ENCODE measurements at regions not wholly inside any gene's neighbourhood (a gene's known extent, or its start where the extent isn't known, plus 50 kb on each side); places are given as distances from the start of the nearest gene placed in this dataset.
"Not testable (repeated sequence)": the region's sequence is repeated elsewhere in the genome, so short reads cannot be mapped to it uniquely, and the experiment has no call there.

DNA sequence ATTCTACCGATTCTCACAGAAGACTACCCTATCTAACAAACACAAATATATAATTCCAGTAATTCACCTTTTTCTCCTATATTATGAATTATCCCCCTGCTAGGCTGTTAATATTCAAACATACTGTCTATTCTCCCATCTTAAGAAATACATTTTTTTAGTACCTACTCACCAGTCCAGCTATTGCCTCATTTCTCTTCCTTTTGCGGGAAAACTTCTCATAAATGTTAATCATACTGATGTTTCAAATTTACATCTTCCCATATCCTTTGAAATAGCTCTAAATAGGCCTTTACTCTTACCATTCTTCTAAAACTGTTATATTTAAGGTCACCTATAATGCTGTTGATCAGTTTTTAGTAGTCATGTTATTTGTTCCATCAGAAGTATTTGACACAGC is 759.1 kb upstream of the SLIT2 start:
- ATAC-seq = no peak
- intact Hi-C loops (cut with DNase I) = no loop called here
- Histone ChIP-seq H3K9me3 (no peaks in the 10 kb centered on the region), H3K4me1 (no peaks in the 10 kb centered on the region), H3K4me3 (no peak overlapping the region), H3K27me3 (ENCODE audit: low read depth) (no peaks in the 10 kb centered on the region), H3K27ac (no peak overlapping the region), H3K36me3 (no peaks in the 10 kb centered on the region)
- no peak for DNase-seq
- TF ChIP-seq, protein P1, sequence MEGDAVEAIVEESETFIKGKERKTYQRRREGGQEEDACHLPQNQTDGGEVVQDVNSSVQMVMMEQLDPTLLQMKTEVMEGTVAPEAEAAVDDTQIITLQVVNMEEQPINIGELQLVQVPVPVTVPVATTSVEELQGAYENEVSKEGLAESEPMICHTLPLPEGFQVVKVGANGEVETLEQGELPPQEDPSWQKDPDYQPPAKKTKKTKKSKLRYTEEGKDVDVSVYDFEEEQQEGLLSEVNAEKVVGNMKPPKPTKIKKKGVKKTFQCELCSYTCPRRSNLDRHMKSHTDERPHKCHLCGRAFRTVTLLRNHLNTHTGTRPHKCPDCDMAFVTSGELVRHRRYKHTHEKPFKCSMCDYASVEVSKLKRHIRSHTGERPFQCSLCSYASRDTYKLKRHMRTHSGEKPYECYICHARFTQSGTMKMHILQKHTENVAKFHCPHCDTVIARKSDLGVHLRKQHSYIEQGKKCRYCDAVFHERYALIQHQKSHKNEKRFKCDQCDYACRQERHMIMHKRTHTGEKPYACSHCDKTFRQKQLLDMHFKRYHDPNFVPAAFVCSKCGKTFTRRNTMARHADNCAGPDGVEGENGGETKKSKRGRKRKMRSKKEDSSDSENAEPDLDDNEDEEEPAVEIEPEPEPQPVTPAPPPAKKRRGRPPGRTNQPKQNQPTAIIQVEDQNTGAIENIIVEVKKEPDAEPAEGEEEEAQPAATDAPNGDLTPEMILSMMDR (IDR thresholded peaks at IDR 0.05) = no peak

DNA sequence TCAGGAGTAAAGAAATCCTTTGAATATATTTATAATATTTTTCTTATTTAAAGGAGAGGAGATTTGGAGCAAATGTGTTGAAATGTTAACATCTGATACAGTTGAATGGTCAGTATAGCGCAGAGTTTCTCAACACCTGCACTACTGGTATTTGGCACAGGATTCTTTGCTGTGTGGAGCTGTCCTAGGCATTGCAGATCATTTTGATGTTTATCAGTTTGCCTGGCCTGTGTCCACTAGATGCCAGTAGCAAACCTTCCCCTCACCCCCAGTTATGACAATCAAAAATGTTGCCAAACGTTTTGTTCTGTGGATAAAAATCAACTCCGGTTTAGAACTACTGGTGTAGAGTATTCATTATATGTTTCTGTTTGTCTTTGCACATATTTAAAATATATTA is 765.3 kb upstream of the SLIT2 start:
- no peak overlapping the region for H3K4me3 ChIP-seq
- intact Hi-C loops (cut with DNase I) = no loop called here
- TF ChIP-seq, protein P1 (IDR thresholded peaks at IDR 0.05) = no peak
- H3K9me3 ChIP-seq = no peaks in the 10 kb centered on the region
- no peaks in the 10 kb centered on the region for H3K27me3 ChIP-seq (ENCODE audit: low read depth)
- no peaks in the 10 kb centered on the region for H3K36me3 ChIP-seq
- no peak overlapping the region for H3K27ac ChIP-seq
- ATAC-seq (no peak), DNase-seq (no peak)
- no peaks in the 10 kb centered on the region for H3K4me1 ChIP-seq

DNA sequence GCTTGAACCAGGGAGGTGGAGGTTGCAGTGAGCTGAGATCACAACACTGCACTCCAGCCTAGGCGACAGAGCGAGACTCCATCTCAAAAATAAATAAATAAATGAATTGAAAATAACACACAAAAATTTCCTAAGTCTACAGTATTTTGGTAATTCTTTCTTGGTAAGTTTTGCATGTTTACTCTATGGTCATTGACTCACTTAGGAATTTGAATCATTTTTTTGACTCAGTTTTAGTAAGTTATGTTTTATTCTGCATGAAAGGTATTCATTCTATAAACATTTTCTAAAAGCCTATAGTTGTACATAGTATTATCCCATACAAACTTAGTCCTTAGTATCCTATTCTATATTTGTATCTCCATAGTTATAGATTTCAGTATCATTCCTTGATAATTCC is 772.9 kb upstream of the SLIT2 start:
- Histone ChIP-seq H3K9me3 (no peaks in the 10 kb centered on the region), H3K4me1 (no peaks in the 10 kb centered on the region), H3K36me3 (no peaks in the 10 kb centered on the region), H3K27me3 (ENCODE audit: low read depth) (no peaks in the 10 kb centered on the region), H3K4me3 (no peak overlapping the region), H3K27ac (no peak overlapping the region)
- intact Hi-C loops (cut with DNase I) = no loop called here
- ATAC-seq = no peak
- DNase-seq = no peak
- TF ChIP-seq, protein P1 (IDR thresholded peaks at IDR 0.05) = no peak

DNA sequence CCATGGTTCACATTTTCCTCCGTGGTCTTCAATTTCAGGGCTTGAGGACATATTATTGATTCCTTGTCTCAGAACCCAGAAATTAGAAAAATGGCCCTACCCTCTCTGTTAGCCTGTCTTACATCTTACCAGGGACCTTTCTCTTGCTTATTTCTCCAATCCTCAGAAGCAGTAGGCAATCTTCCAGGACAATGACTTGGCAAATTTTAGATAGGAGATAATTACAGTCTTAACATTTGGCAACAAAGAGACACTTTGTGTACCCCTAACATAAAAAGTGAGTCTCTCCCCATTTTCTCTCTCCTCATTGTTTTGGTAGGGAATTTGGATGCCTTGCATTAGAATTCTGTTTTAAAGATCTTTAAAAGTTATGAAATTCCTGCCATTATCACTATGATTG is 778.1 kb upstream of the SLIT2 start:
- Histone ChIP-seq H3K9me3 (no peaks in the 10 kb centered on the region), H3K27me3 (ENCODE audit: low read depth) (no peaks in the 10 kb centered on the region), H3K36me3 (no peaks in the 10 kb centered on the region), H3K4me3 (no peak overlapping the region), H3K27ac (no peak overlapping the region), H3K4me1 (no peaks in the 10 kb centered on the region)
- DNase-seq (no peak), ATAC-seq (no peak)
- intact Hi-C loops (cut with DNase I) = no loop called here
- TF ChIP-seq, protein P1 (IDR thresholded peaks at IDR 0.05) = no peak

DNA sequence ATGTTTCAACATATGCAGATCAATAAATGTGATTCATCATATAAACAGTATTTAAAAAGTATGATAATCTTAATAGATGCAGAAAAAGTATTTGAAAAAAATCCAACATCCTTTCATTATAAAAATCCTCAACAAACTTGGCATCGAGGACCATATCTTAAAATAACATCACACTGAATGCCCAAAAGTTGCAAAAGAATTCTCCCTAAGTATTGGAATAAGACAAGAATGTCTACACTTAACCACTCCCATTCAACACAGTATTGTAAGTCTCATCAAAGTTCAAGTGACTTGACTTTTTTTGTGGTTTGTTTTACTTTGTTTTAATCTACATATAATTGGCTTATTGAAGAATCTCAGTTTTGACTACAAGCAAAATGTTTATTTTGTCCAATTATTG is 779.0 kb upstream of the SLIT2 start:
- ATAC-seq (no peak), DNase-seq (no peak)
- Histone ChIP-seq H3K4me1 (no peaks in the 10 kb centered on the region), H3K27ac (no peak overlapping the region), H3K36me3 (no peaks in the 10 kb centered on the region), H3K4me3 (no peak overlapping the region), H3K9me3 (no peaks in the 10 kb centered on the region), H3K27me3 (ENCODE audit: low read depth) (no peaks in the 10 kb centered on the region)
- TF ChIP-seq, protein P1 (IDR thresholded peaks at IDR 0.05) = no peak
- intact Hi-C loops (cut with DNase I) = no loop called here

DNA sequence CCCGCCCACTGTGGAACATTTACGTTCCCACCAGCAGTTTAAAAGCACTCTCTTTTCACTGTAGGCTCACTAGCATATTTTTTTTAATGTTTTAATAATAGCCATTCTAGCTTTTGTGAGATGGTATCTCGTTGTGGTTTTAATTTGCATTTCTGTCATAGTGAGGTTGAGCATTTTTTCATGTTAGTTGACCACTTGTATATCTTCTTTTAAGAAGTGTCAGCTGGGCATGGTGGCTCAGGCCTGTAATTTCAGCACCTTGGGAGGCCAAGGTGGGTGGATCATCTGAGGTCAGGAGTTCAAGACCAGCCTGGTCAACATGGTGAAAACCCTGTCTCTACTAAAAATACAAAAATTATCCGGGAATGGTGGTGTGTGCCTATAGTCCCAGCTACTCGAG is 781.7 kb upstream of the SLIT2 start:
- DNase-seq; H3K27me3 ChIP-seq (ENCODE audit: low read depth); ATAC-seq; H3K4me3 ChIP-seq; intact Hi-C loops (cut with DNase I); H3K4me1 ChIP-seq; H3K27ac ChIP-seq; H3K9me3 ChIP-seq; H3K36me3 ChIP-seq: not testable (repeated sequence)

All from lower lobe of right lung (tissue), 2 donors.